ENCODE measurements at regions not wholly inside any gene's neighbourhood (a gene's known extent, or its start where the extent isn't known, plus 50 kb on each side); places are given as distances from the start of the nearest gene placed in this dataset.

- Mint-ChIP-seq H3K4me1 (ENCODE audit: low read depth) (peaks cover 40% of the 10 kb centered on the region), H3K9me3 (no peaks in the 10 kb centered on the region), H3K27ac (peak overlapping the region; percentile 67), H3K4me3 (no peak overlapping the region), H3K36me3 (ENCODE audit: low read depth) (peaks cover 10% of the 10 kb centered on the region), H3K27me3 (ENCODE audit: insufficient read depth) (no peaks in the 10 kb centered on the region)
- peak; percentile 52 for DNase-seq
- TF ChIP-seq CTCF (IDR thresholded peaks at IDR 0.05) = no peak
These were observed 526.9 kb upstream of the ID2 start for GRCh38 chr2:8154936-8155335.

- H3K9me3 Mint-ChIP-seq = no peaks in the 10 kb centered on the region
- peaks cover 4% of the 10 kb centered on the region; the same call in 1 of the 2 replicates for H3K36me3 Mint-ChIP-seq (ENCODE audit: low read depth)
- DNase-seq = no peak
- peaks cover 31% of the 10 kb centered on the region for H3K4me1 Mint-ChIP-seq (ENCODE audit: low read depth)
- TF ChIP-seq CTCF (IDR thresholded peaks at IDR 0.05) = no peak
- H3K4me3 Mint-ChIP-seq = no peak overlapping the region
- H3K27me3 Mint-ChIP-seq (ENCODE audit: insufficient read depth) = no peaks in the 10 kb centered on the region
- H3K27ac Mint-ChIP-seq = no peak overlapping the region
These were observed 524.0 kb upstream of the ID2 start for GRCh38 chr2:8157621-8158430.

- Mint-ChIP-seq H3K4me1 (ENCODE audit: low read depth) (peaks cover 29% of the 10 kb centered on the region), H3K9me3 (no peaks in the 10 kb centered on the region)
- no peak for DNase-seq
These were observed 523.1 kb upstream of the ID2 start for GRCh38 chr2:8158711-8159110.

GRCh38 chr2:8159211-8159965 is 522.5 kb upstream of the ID2 start:
- Mint-ChIP-seq H3K4me1 (ENCODE audit: low read depth) (peaks cover 22% of the 10 kb centered on the region), H3K27me3 (ENCODE audit: insufficient read depth) (no peaks in the 10 kb centered on the region), H3K36me3 (ENCODE audit: low read depth) (peaks cover 4% of the 10 kb centered on the region; the same call in 1 of the 2 replicates), H3K9me3 (no peaks in the 10 kb centered on the region), H3K27ac (no peak overlapping the region), H3K4me3 (no peak overlapping the region)
- no peak for DNase-seq
- no peak for TF ChIP-seq CTCF (IDR thresholded peaks at IDR 0.05)

More at GRCh38 chr2:8158711-8159110, 523.1 kb upstream of the ID2 start:
- Mint-ChIP-seq H3K36me3 (ENCODE audit: low read depth) (peaks cover 4% of the 10 kb centered on the region; the same call in 1 of the 2 replicates), H3K27ac (no peak overlapping the region), H3K27me3 (ENCODE audit: insufficient read depth) (no peaks in the 10 kb centered on the region), H3K4me3 (no peak overlapping the region)
- no peak for TF ChIP-seq CTCF (IDR thresholded peaks at IDR 0.05)

GRCh38 chr2:8159966-8160603 is 521.8 kb upstream of the ID2 start:
- no peaks in the 10 kb centered on the region for H3K9me3 Mint-ChIP-seq
- H3K27me3 Mint-ChIP-seq (ENCODE audit: insufficient read depth) = no peaks in the 10 kb centered on the region
- TF ChIP-seq CTCF (IDR thresholded peaks at IDR 0.05) = no peak
- no peak overlapping the region for H3K27ac Mint-ChIP-seq
- no peak overlapping the region for H3K4me3 Mint-ChIP-seq
- peaks cover 15% of the 10 kb centered on the region for H3K4me1 Mint-ChIP-seq (ENCODE audit: low read depth)
- no peak for DNase-seq
- peaks cover 4% of the 10 kb centered on the region; the same call in 1 of the 2 replicates for H3K36me3 Mint-ChIP-seq (ENCODE audit: low read depth)

All from HFFc6 (cell line).